Liver (tissue), 3 donors: ENCODE measurements at regions not wholly inside any gene's neighbourhood (a gene's known extent, or its start where the extent isn't known, plus 50 kb on each side); places are given as distances from the start of the nearest gene placed in this dataset.

ENCODE experiments used
- FOXA1 ChIP-seq: IDR thresholded peaks from 2 replicates; pipeline ENCODE4 v1.6.1; 2016; ENCODE audit warnings: antibody characterized with exemption
- HNF4A ChIP-seq, 2 donors: conservative IDR thresholded peaks; 2 replicates each; pipeline ENCODE4 v1.6.1; 2016; ENCODE audit warnings: antibody characterized with exemption in 2 of 2, mild to moderate bottlenecking in 2 of 2
- HNF4G ChIP-seq: IDR thresholded peaks from 2 replicates; pipeline ENCODE4 v1.6.1; 2016; ENCODE audit warnings: antibody characterized with exemption
- JUND ChIP-seq, 2 donors: IDR thresholded peaks; 2 replicates each; pipeline ENCODE4 v1.6.1; 2016; ENCODE audit warnings: antibody characterized with exemption in 2 of 2
- RAD21 ChIP-seq, 2 donors: IDR thresholded peaks; 2 replicates each; pipeline ENCODE4 v1.6.1; 2016; ENCODE audit warnings: antibody characterized with exemption in 2 of 2, mild to moderate bottlenecking in 2 of 2
- TF ChIP-seq, protein P1 (sequence below): fragments of 150-350 bp; IDR thresholded peaks from 2 replicates; pipeline ENCODE4 v1.5.1; 2017; ENCODE audit warnings: improper control_type of control experiment, low read depth, low read length; ENCODE audit not compliant: missing input control
- TF ChIP-seq, protein P2 (sequence below): IDR thresholded peaks from 2 replicates; pipeline ENCODE4 v1.6.1; 2016; ENCODE audit warnings: antibody characterized with exemption, mild to moderate bottlenecking
- TF ChIP-seq, protein P3 (sequence below): IDR thresholded peaks from 2 replicates; pipeline ENCODE4 v1.6.1; 2016; ENCODE audit warnings: antibody characterized with exemption
- donor health status: healthy.
- donor health status: healthy.

DNA sequence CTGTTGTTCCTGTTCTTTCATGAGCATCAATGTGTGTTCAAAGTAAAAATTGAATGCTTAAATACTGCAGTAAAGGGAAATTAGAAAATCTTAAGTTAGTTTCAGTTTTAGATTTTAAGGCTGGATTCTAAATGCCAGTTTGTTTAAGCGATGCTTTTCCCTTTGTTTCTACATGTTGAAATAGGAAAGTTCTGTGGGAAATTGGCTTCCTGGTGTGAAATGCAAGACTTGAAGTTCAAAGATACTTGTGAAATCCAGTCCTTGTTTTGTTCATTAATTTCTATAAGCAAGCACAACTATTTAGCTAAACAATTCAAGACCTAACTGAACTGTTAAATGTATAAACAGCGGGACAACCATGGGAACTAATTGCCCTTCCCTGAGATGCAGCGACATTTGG is 149.1 kb downstream of the LYPLAL1 start:
- TF ChIP-seq, protein P1, sequence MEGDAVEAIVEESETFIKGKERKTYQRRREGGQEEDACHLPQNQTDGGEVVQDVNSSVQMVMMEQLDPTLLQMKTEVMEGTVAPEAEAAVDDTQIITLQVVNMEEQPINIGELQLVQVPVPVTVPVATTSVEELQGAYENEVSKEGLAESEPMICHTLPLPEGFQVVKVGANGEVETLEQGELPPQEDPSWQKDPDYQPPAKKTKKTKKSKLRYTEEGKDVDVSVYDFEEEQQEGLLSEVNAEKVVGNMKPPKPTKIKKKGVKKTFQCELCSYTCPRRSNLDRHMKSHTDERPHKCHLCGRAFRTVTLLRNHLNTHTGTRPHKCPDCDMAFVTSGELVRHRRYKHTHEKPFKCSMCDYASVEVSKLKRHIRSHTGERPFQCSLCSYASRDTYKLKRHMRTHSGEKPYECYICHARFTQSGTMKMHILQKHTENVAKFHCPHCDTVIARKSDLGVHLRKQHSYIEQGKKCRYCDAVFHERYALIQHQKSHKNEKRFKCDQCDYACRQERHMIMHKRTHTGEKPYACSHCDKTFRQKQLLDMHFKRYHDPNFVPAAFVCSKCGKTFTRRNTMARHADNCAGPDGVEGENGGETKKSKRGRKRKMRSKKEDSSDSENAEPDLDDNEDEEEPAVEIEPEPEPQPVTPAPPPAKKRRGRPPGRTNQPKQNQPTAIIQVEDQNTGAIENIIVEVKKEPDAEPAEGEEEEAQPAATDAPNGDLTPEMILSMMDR: no peak
- TF ChIP-seq RAD21 (IDR thresholded peaks at IDR 0.05): no peak
- TF ChIP-seq, protein P2, sequence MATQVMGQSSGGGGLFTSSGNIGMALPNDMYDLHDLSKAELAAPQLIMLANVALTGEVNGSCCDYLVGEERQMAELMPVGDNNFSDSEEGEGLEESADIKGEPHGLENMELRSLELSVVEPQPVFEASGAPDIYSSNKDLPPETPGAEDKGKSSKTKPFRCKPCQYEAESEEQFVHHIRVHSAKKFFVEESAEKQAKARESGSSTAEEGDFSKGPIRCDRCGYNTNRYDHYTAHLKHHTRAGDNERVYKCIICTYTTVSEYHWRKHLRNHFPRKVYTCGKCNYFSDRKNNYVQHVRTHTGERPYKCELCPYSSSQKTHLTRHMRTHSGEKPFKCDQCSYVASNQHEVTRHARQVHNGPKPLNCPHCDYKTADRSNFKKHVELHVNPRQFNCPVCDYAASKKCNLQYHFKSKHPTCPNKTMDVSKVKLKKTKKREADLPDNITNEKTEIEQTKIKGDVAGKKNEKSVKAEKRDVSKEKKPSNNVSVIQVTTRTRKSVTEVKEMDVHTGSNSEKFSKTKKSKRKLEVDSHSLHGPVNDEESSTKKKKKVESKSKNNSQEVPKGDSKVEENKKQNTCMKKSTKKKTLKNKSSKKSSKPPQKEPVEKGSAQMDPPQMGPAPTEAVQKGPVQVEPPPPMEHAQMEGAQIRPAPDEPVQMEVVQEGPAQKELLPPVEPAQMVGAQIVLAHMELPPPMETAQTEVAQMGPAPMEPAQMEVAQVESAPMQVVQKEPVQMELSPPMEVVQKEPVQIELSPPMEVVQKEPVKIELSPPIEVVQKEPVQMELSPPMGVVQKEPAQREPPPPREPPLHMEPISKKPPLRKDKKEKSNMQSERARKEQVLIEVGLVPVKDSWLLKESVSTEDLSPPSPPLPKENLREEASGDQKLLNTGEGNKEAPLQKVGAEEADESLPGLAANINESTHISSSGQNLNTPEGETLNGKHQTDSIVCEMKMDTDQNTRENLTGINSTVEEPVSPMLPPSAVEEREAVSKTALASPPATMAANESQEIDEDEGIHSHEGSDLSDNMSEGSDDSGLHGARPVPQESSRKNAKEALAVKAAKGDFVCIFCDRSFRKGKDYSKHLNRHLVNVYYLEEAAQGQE: no peak
- TF ChIP-seq, protein P3, sequence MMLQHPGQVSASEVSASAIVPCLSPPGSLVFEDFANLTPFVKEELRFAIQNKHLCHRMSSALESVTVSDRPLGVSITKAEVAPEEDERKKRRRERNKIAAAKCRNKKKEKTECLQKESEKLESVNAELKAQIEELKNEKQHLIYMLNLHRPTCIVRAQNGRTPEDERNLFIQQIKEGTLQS: no peak
- TF ChIP-seq HNF4G: no peak
- no peak for TF ChIP-seq HNF4A (conservative IDR thresholded peaks at IDR 0.05)
- no peak for TF ChIP-seq JUND (IDR thresholded peaks at IDR 0.05)
- no peak for TF ChIP-seq FOXA1
